ENCODE measurements at regions not wholly inside any gene's neighbourhood (a gene's known extent, or its start where the extent isn't known, plus 50 kb on each side); places are given as distances from the start of the nearest gene placed in this dataset.

DNA sequence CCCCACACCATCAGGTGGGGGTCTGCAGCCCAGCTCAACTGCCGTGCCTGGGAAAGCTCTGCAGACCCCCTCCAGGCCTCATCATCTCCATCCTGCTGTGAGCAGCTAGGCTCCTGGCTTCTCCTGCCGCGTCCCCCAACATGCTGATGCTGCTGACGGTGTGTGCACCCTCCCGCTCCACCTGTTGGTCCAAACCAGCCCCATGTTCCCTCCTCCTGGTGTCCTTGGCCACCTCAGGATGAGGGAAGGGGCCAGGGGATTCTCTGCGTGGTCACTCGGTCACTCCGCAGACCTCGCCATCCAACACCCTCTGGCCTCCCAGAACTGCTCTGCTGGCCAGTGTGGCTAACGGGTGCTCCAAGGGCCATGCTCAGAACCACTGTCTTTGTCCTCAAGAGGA is 368.6 kb downstream of the FOXL1 start:
- Histone ChIP-seq H3K4me3 (no peak overlapping the region), H3K4me1 (ENCODE audit: low read depth) (no peaks in the 10 kb centered on the region), H3K36me3 (ENCODE audit: low read depth) (no peaks in the 10 kb centered on the region), H3K9me3 (no peaks in the 10 kb centered on the region)
- ATAC-seq, result no peak
- intact Hi-C loops (cut with DNase I, micrococcal nuclease), result no loop called here
- TF ChIP-seq, protein P1, sequence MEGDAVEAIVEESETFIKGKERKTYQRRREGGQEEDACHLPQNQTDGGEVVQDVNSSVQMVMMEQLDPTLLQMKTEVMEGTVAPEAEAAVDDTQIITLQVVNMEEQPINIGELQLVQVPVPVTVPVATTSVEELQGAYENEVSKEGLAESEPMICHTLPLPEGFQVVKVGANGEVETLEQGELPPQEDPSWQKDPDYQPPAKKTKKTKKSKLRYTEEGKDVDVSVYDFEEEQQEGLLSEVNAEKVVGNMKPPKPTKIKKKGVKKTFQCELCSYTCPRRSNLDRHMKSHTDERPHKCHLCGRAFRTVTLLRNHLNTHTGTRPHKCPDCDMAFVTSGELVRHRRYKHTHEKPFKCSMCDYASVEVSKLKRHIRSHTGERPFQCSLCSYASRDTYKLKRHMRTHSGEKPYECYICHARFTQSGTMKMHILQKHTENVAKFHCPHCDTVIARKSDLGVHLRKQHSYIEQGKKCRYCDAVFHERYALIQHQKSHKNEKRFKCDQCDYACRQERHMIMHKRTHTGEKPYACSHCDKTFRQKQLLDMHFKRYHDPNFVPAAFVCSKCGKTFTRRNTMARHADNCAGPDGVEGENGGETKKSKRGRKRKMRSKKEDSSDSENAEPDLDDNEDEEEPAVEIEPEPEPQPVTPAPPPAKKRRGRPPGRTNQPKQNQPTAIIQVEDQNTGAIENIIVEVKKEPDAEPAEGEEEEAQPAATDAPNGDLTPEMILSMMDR (IDR thresholded peaks at IDR 0.05), result no peak
- no peak for DNase-seq

DNA sequence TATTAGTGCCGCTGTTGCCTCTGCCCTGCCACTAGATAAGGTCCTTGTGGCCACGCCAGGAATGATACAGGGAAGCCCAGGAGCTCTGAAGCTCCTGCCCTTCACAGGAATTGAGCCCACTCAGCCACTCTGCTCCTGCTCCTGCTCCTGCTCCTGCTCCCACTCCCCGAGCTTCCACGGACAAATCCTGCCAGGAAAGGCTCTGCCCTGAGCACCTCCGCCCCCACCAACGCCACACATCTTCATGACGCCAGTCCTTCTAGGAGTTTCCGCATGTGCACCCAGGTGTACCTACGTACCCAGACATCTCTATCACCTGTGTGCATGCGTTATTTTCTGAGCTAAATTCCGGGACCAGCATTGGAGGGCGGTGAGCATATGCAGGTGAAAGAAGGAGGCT is 369.1 kb downstream of the C16orf95 start:
- Histone ChIP-seq H3K4me1 (ENCODE audit: low read depth) (no peaks in the 10 kb centered on the region), H3K4me3 (no peak overlapping the region), H3K9me3 (no peaks in the 10 kb centered on the region), H3K36me3 (ENCODE audit: low read depth) (no peaks in the 10 kb centered on the region)
- no peak for DNase-seq
- intact Hi-C loops (cut with DNase I, micrococcal nuclease), result no loop called here
- TF ChIP-seq, protein P1 (IDR thresholded peaks at IDR 0.05), result no peak
- ATAC-seq, result no peak

DNA sequence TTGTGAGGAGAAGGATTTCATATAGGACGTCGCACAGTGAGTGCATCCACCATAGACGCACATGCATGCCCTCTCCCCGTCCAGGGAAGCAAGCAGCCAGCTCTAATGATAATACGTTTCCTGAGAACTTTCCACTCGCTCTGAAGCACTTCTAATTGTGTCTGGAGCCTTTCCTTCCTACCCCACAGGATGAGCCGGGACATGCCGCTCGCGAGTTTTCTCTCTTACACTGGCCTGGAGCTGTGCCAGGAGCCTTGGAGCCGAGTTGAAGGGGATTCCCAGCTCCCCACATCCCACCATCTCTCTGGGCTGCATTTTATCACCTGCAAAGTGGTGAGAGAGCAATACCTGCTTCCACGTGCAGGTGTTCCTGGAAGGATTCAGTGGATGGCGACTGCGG is 368.1 kb downstream of the C16orf95 start:
- H3K9me3 ChIP-seq, result no peaks in the 10 kb centered on the region
- no peaks in the 10 kb centered on the region for H3K36me3 ChIP-seq (ENCODE audit: low read depth)
- no peak for ATAC-seq
- TF ChIP-seq, protein P1 (IDR thresholded peaks at IDR 0.05), result no peak
- H3K4me3 ChIP-seq, result no peak overlapping the region
- no peaks in the 10 kb centered on the region for H3K4me1 ChIP-seq (ENCODE audit: low read depth)
- no peak for DNase-seq
- intact Hi-C loops (cut with DNase I, micrococcal nuclease), result no loop called here

DNA sequence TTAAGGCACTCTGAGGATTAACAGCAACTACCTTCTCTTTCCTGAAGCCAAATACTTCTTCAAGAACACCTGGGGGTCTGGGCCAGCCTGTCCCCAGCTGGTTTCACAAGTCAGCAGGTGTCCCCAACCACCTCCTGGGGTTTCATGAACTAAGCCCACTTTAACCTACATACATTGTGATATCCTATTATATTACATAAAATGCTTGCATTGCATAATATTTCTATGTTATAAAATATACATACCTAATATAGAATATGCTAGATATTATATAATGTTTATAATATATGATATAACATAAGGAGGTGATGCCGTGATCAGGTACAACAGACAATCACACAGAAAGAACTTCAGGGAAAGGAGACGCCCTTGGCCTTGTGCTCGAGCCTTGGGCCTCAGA is 367.6 kb downstream of the C16orf95 start:
- DNase-seq (no peak), ATAC-seq (no peak)
- Histone ChIP-seq H3K4me3 (no peak overlapping the region), H3K9me3 (no peaks in the 10 kb centered on the region), H3K36me3 (ENCODE audit: low read depth) (no peaks in the 10 kb centered on the region), H3K4me1 (ENCODE audit: low read depth) (no peaks in the 10 kb centered on the region)
- TF ChIP-seq, protein P1 (IDR thresholded peaks at IDR 0.05), result no peak
- intact Hi-C loops (cut with DNase I, micrococcal nuclease), result no loop called here

DNA sequence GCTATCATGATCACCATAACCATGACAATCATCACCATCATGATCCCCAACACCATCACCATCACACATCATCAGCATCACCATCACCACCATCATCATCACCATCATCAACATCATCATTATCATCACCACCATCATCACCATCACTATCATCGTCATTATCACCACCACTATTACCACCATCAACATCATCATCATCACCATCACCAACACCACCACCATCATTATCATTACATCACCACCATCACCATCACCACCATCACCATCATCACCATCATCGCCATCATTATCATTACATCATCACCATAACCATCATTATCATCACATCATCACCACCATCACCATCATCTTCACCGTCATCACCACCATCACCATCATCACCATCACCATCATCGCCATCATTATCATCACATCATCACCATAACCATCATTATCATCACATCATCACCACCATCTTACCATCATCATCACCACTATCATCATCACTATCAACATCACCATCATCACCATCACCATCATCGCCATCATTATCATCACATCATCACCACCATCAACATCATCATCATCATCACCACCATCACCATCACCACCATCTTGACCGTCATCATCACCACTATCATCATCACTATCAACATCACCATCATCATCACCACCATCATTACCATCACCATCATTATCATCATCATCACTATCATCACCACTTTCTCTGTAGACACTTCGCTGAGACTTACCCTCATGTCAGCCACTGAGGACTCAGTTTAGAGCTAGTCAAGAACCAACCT is 366.0 kb downstream of the C16orf95 start:
- intact Hi-C loops (cut with DNase I, micrococcal nuclease), result no loop called here
- no peak overlapping the region for H3K4me3 ChIP-seq
- H3K4me1 ChIP-seq (ENCODE audit: low read depth), result no peaks in the 10 kb centered on the region
- no peaks in the 10 kb centered on the region for H3K9me3 ChIP-seq
- DNase-seq (no peak), ATAC-seq (no peak)
- TF ChIP-seq, protein P1 (IDR thresholded peaks at IDR 0.05), result no peak
- H3K36me3 ChIP-seq (ENCODE audit: low read depth), result no peaks in the 10 kb centered on the region

Data from mucosa of descending colon (tissue), 3 donors.